MG63 (cell line): ENCODE measurements at regions not wholly inside any gene's neighbourhood (a gene's known extent, or its start where the extent isn't known, plus 50 kb on each side); places are given as distances from the start of the nearest gene placed in this dataset.

Experiments
- DNase-seq: peaks from one replicate; pipeline ENCODE4 v3.0.0-alpha.2; 2020
- H3K27me3 ChIP-seq: fragments of 250-450 bp; sonication (Bioruptor Pico); 2 replicates; pipeline ENCODE4 v1.5.1; 2020; ENCODE audit warnings: mild to moderate bottlenecking, moderate library complexity
- H3K36me3 ChIP-seq: fragments of 250-450 bp; sonication (Bioruptor Pico); 2 replicates; pipeline ENCODE4 v1.5.1; 2020; ENCODE audit warnings: mild to moderate bottlenecking, moderate library complexity
- H3K4me3 ChIP-seq: fragments of 250-450 bp; sonication (Bioruptor Pico); 2 replicates; pipeline ENCODE4 v1.5.1; 2020; ENCODE audit warnings: mild to moderate bottlenecking, moderate library complexity
- H3K9me3 ChIP-seq: fragments of 250-450 bp; sonication (Bioruptor Pico); 2 replicates; pipeline ENCODE4 v1.5.1; 2020; ENCODE audit warnings: mild to moderate bottlenecking, moderate library complexity

- H3K27me3 ChIP-seq: no peaks in the 10 kb centered on the region
- no peaks in the 10 kb centered on the region for H3K36me3 ChIP-seq
- no peak for DNase-seq
- peaks cover 13% of the 10 kb centered on the region for H3K9me3 ChIP-seq
- H3K4me3 ChIP-seq: no peak overlapping the region
Observed at GRCh38 chr20:43789593-43789992, 62.8 kb upstream of the GTSF1L start.

- H3K27me3 ChIP-seq: no peaks in the 10 kb centered on the region
- DNase-seq: no peak
- H3K4me3 ChIP-seq: no peak overlapping the region
- peaks cover 13% of the 10 kb centered on the region for H3K9me3 ChIP-seq
- H3K36me3 ChIP-seq: no peaks in the 10 kb centered on the region
Observed at GRCh38 chr20:43787937-43788336, 61.1 kb upstream of the GTSF1L start.

GRCh38 chr20:43786885-43787284 is 60.1 kb upstream of the GTSF1L start:
- Histone ChIP-seq H3K4me3 (no peak overlapping the region), H3K27me3 (no peaks in the 10 kb centered on the region), H3K36me3 (no peaks in the 10 kb centered on the region), H3K9me3 (peaks cover 5% of the 10 kb centered on the region; the same call in 1 of the 2 replicates)
- no peak for DNase-seq

- no peak for DNase-seq
- Histone ChIP-seq H3K9me3 (peaks cover 16% of the 10 kb centered on the region; the same call in 1 of the 2 replicates), H3K4me3 (no peak overlapping the region), H3K27me3 (no peaks in the 10 kb centered on the region), H3K36me3 (no peaks in the 10 kb centered on the region)
Observed at GRCh38 chr20:43781215-43781614, 54.4 kb upstream of the GTSF1L start.

DNA sequence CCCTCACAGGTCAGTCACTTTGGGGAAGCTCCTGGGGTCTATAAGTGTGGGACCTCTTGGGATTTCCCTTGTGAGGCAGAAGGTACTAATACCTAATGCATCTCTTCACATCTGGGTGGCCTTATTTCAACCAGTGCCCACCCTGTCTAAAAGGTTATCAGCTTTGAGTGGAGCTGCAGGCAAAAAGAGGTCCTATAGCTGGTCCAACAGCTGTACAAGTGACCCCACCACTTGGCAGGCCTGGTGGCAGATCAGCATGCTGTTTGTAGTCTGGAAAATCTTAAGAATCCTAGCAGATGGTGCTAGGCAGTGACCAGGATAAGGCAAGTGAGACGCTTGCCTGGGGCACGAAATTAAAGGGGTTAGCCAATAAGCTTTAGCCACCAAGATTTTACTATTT is 51.6 kb upstream of the GTSF1L start:
- DNase-seq: no peak
- peaks cover 16% of the 10 kb centered on the region; the same call in 1 of the 2 replicates for H3K9me3 ChIP-seq
- H3K36me3 ChIP-seq: no peaks in the 10 kb centered on the region
- H3K27me3 ChIP-seq: no peaks in the 10 kb centered on the region
- no peak overlapping the region for H3K4me3 ChIP-seq

DNA sequence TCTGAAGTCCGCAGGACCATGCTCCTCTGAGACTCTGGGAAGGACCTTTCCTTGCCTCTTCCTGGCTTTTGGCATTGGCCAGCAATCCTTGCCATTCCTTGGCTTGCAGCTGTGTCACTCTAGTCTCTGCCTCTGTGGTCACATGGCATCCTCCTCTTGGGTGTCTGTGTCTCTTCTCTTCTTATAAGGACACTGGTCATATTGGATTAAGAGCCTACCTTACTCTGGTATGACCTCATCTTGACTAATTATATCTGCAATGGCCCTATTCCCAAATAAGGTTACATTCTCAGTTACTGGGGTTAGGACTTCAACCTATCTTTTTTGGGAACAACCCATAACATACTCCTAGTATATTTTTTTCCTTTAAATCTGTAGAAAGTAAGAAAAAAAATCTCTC is 49.9 kb upstream of the GTSF1L start:
- DNase-seq: no peak
- H3K36me3 ChIP-seq: no peaks in the 10 kb centered on the region
- peaks cover 16% of the 10 kb centered on the region; the same call in 1 of the 2 replicates for H3K9me3 ChIP-seq
- H3K27me3 ChIP-seq: no peaks in the 10 kb centered on the region; the same call in 1 of the 2 replicates
- H3K4me3 ChIP-seq: no peak overlapping the region
